ENCODE measurements at regions not wholly inside any gene's neighbourhood (a gene's known extent, or its start where the extent isn't known, plus 50 kb on each side); places are given as distances from the start of the nearest gene placed in this dataset.

- no peak for TF ChIP-seq CTCF (IDR thresholded peaks at IDR 0.05)
- TF ChIP-seq POLR2A (IDR thresholded peaks at IDR 0.05): no peak
These were observed 684.2 kb upstream of the SPRY2 start for GRCh38 chr13:81025091-81025490.
